Ascending aorta (tissue), 2 donors: ENCODE measurements at regions not wholly inside any gene's neighbourhood (a gene's known extent, or its start where the extent isn't known, plus 50 kb on each side); places are given as distances from the start of the nearest gene placed in this dataset.
"Not testable (repeated sequence)": the region's sequence is repeated elsewhere in the genome, so short reads cannot be mapped to it uniquely, and the experiment has no call there.

Experiments
- DNase-seq, 2 donors: peaks; one replicate each; pipeline ENCODE4 v3.0.0-alpha.2; 2019; ENCODE audit warnings: low spot score in 2 of 2
- H3K27ac ChIP-seq, 2 donors: fragments of 200-600 bp; sonication (generic); one replicate each; pipeline ENCODE4 v1.5.1; 2016 to 2017; ENCODE audit warnings: mild to moderate bottlenecking in 1 of 2
- H3K27me3 ChIP-seq: fragments of 200-600 bp; sonication (generic); one replicate; pipeline ENCODE4 v1.5.1; 2017
- H3K36me3 ChIP-seq, 2 donors: fragments of 200-600 bp; sonication (generic); one replicate each; pipeline ENCODE4 v1.5.1; 2016
- H3K4me1 ChIP-seq, 2 donors: fragments of 200-600 bp; sonication (generic); one replicate each; pipeline ENCODE4 v1.5.1; 2016 to 2017; ENCODE audit warnings: mild to moderate bottlenecking in 1 of 2
- H3K4me3 ChIP-seq, 2 donors: fragments of 200-600 bp; sonication (generic); one replicate each; pipeline ENCODE4 v1.5.1; 2016 to 2017; ENCODE audit warnings: mild to moderate bottlenecking in 1 of 2
- H3K9me3 ChIP-seq, 2 donors: fragments of 200-600 bp; sonication (generic); one replicate each; pipeline ENCODE4 v1.5.1; 2016
- CTCF ChIP-seq, 3 experiments: fragments of 200-600 bp in 2 of 3; fragments of 450-650 bp in 1 of 3; sonication (generic) in 2 of 3; IDR thresholded peaks; one replicate each; pipeline ENCODE4 v1.5.1; 2016 to 2019; ENCODE audit warnings: antibody characterized with exemption in 3 of 3, mild to moderate bottlenecking in 1 of 3, moderate library complexity in 1 of 3
- intact Hi-C: fragments of 100-400 bp; cut with DNase I; formaldehyde crosslinking; loops from one replicate; pipeline ENCODE4 v1.15.1; 2023

- no peaks in the 10 kb centered on the region for H3K9me3 ChIP-seq
- no peaks in the 10 kb centered on the region for H3K4me1 ChIP-seq
- H3K27me3 ChIP-seq: no peaks in the 10 kb centered on the region
- no peak overlapping the region for H3K27ac ChIP-seq
- H3K4me3 ChIP-seq: no peak overlapping the region
- no peak for TF ChIP-seq CTCF (IDR thresholded peaks at IDR 0.05)
- DNase-seq: no peak
- H3K36me3 ChIP-seq: no peaks in the 10 kb centered on the region
- intact Hi-C loops: no loop called here
Observed at GRCh38 chr5:23136958-23137357, 283.8 kb upstream of the CDH12 start.

GRCh38 chr5:23132231-23132630, 279.1 kb upstream of the CDH12 start:
- H3K36me3 ChIP-seq: no peaks in the 10 kb centered on the region
- intact Hi-C loops: no loop called here
- no peaks in the 10 kb centered on the region for H3K4me1 ChIP-seq
- no peaks in the 10 kb centered on the region for H3K27me3 ChIP-seq
- no peak overlapping the region for H3K27ac ChIP-seq
- H3K9me3 ChIP-seq: no peaks in the 10 kb centered on the region
- no peak for TF ChIP-seq CTCF (IDR thresholded peaks at IDR 0.05)
- no peak overlapping the region for H3K4me3 ChIP-seq
- DNase-seq: no peak

- intact Hi-C loops: no loop called here
- no peaks in the 10 kb centered on the region for H3K27me3 ChIP-seq
- TF ChIP-seq CTCF (IDR thresholded peaks at IDR 0.05): no peak
- H3K27ac ChIP-seq: no peak overlapping the region
- H3K4me3 ChIP-seq: no peak overlapping the region
- H3K9me3 ChIP-seq: no peaks in the 10 kb centered on the region
- no peak for DNase-seq
- no peaks in the 10 kb centered on the region for H3K4me1 ChIP-seq
- no peaks in the 10 kb centered on the region for H3K36me3 ChIP-seq
Observed at GRCh38 chr5:23112237-23112636, 259.1 kb upstream of the CDH12 start.

GRCh38 chr5:23105021-23105420, 251.9 kb upstream of the CDH12 start:
- H3K36me3 ChIP-seq: no peaks in the 10 kb centered on the region
- no peaks in the 10 kb centered on the region for H3K4me1 ChIP-seq
- no peaks in the 10 kb centered on the region for H3K27me3 ChIP-seq
- TF ChIP-seq CTCF (IDR thresholded peaks at IDR 0.05): no peak
- no peaks in the 10 kb centered on the region for H3K9me3 ChIP-seq
- intact Hi-C loops: no loop called here
- no peak overlapping the region for H3K4me3 ChIP-seq
- H3K27ac ChIP-seq: no peak overlapping the region
- DNase-seq: no peak

GRCh38 chr5:23103566-23103965, 250.4 kb upstream of the CDH12 start:
- TF ChIP-seq CTCF (IDR thresholded peaks at IDR 0.05): no peak

GRCh38 chr5:23095418-23095817, 242.3 kb upstream of the CDH12 start:
- H3K27me3 ChIP-seq, H3K27ac ChIP-seq, H3K4me1 ChIP-seq, DNase-seq, H3K36me3 ChIP-seq, H3K9me3 ChIP-seq, intact Hi-C loops, H3K4me3 ChIP-seq: not testable (repeated sequence)

More at GRCh38 chr5:23103566-23103965, 250.4 kb upstream of the CDH12 start:
- no peaks in the 10 kb centered on the region for H3K27me3 ChIP-seq
- no peak overlapping the region for H3K4me3 ChIP-seq
- H3K27ac ChIP-seq: no peak overlapping the region
- H3K9me3 ChIP-seq: no peaks in the 10 kb centered on the region
- H3K36me3 ChIP-seq: no peaks in the 10 kb centered on the region
- H3K4me1 ChIP-seq: no peaks in the 10 kb centered on the region
- DNase-seq: no peak
- intact Hi-C loops: no loop called here
